HG03039 (cell line): ENCODE measurements at regions not wholly inside any gene's neighbourhood (a gene's known extent, or its start where the extent isn't known, plus 50 kb on each side); places are given as distances from the start of the nearest gene placed in this dataset.
"Not testable (repeated sequence)": the region's sequence is repeated elsewhere in the genome, so short reads cannot be mapped to it uniquely, and the experiment has no call there.

Experiments used
- ATAC-seq: cut with Tn5 transposase; IDR thresholded peaks from one replicate; pipeline ENCODE4 v1.9.1; 2021; ENCODE audit warnings: mild to moderate bottlenecking, moderate library complexity; ENCODE audit not compliant: unreplicated experiment

- ATAC-seq = no peak
These were observed 997.6 kb upstream of the ATXN8OS start for GRCh38 chr13:69109891-69110525.

GRCh38 chr13:69108486-69108885, 999.1 kb upstream of the ATXN8OS start:
- no peak for ATAC-seq

- no peak for ATAC-seq
These were observed 1000.2 kb upstream of the ATXN8OS start for GRCh38 chr13:69107436-69107835.

- no peak for ATAC-seq
These were observed 1005.8 kb upstream of the ATXN8OS start for GRCh38 chr13:69101841-69102240.

- no peak for ATAC-seq
These were observed 1013.1 kb upstream of the ATXN8OS start for GRCh38 chr13:69094485-69094884.

- ATAC-seq = no peak
These were observed 1014.9 kb upstream of the ATXN8OS start for GRCh38 chr13:69092615-69093322.

- ATAC-seq = no peak
These were observed 1030.4 kb upstream of the ATXN8OS start for GRCh38 chr13:69077267-69077666.

- ATAC-seq = no peak
These were observed 1038.0 kb upstream of the ATXN8OS start for GRCh38 chr13:69069554-69070133.

GRCh38 chr13:69050696-69051095, 1056.9 kb upstream of the ATXN8OS start:
- no peak for ATAC-seq

GRCh38 chr13:69044629-69045028, 1063.0 kb upstream of the ATXN8OS start:
- no peak for ATAC-seq

- no peak for ATAC-seq
These were observed 1066.7 kb upstream of the ATXN8OS start for GRCh38 chr13:69040898-69041297.

GRCh38 chr13:69035771-69036170, 1071.9 kb upstream of the ATXN8OS start:
- ATAC-seq = no peak

GRCh38 chr13:69028936-69029335, 1078.7 kb upstream of the ATXN8OS start:
- ATAC-seq = no peak

GRCh38 chr13:69020120-69020519, 1087.5 kb upstream of the ATXN8OS start:
- no peak for ATAC-seq

GRCh38 chr13:69018173-69018572, 1089.5 kb upstream of the ATXN8OS start:
- not testable (repeated sequence) for ATAC-seq

- ATAC-seq = no peak
These were observed 1096.8 kb upstream of the ATXN8OS start for GRCh38 chr13:69010789-69011188.

- ATAC-seq = no peak
These were observed 1099.1 kb upstream of the ATXN8OS start for GRCh38 chr13:69008499-69008898.

- ATAC-seq = no peak
These were observed 1109.6 kb upstream of the ATXN8OS start for GRCh38 chr13:68998056-68998455.

GRCh38 chr13:68996668-68997025, 1111.0 kb upstream of the ATXN8OS start:
- no peak for ATAC-seq

GRCh38 chr13:68995972-68996667, 1111.5 kb upstream of the ATXN8OS start:
- ATAC-seq = no peak

- ATAC-seq = no peak
These were observed 1114.5 kb upstream of the ATXN8OS start for GRCh38 chr13:68993154-68993553.

GRCh38 chr13:68988176-68988575, 1119.5 kb upstream of the ATXN8OS start:
- ATAC-seq = no peak
